ENCODE measurements at regions not wholly inside any gene's neighbourhood (a gene's known extent, or its start where the extent isn't known, plus 50 kb on each side); places are given as distances from the start of the nearest gene placed in this dataset.
A peak's percentile ranks its signal among the peaks of the same experiment; 100 is the strongest.

DNA sequence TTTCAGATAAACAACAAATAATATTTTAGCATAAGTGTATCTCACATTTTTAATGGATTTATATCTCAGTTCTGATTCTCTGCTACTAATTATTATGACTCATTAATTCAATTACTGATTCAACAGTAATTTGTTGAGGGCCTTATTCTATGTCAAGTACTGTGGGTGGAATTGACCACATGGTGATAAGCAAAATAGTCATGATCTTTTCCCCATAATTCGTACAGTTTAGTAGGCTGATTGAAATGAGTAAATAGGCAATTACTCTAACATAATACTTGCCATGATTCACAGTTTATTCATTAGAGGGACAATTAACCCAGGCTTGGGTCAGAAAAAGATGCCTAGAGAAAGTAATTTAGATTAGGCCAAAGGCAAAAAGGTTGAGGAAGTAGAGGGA, 60.9 kb upstream of the SLC4A7 start:
- peak overlapping the region; percentile 35 for H3K27ac ChIP-seq
- peaks cover 17% of the 10 kb centered on the region for H3K4me1 ChIP-seq (replicated peaks)
- no peaks in the 10 kb centered on the region for H3K36me3 ChIP-seq
- no peaks in the 10 kb centered on the region for H3K27me3 ChIP-seq (replicated peaks)
- no peaks in the 10 kb centered on the region for H3K9me3 ChIP-seq (replicated peaks)
- no peak overlapping the region for H3K4me3 ChIP-seq
- no peak for DNase-seq (ENCODE audit: low read depth in 1 of 2, low spot score in 2 of 2)

DNA sequence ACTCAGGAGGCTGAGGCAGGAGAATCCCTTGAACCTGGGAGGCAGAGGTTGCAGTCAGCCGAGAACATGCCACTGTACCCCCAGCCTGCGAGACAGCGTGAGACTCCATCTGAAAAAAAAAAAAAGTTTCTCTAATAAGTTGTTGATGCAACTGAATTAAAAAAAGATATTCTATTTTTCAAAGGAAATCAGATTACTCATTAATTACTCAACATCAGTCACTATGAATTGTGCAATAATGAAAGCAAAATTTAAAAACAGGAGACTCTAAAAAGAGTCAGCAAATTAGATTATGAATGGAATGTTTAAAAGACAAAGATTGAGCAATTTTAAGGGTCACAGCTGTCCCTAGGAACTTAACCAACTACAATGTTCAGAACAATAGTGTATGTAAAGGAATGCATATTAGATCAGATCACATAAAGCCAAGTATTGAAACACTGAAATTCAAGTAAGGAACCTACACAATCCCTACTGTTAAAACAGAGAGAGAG, 60.2 kb upstream of the SLC4A7 start:
- peaks cover 17% of the 10 kb centered on the region for H3K4me1 ChIP-seq (replicated peaks)
- H3K9me3 ChIP-seq (replicated peaks), result no peaks in the 10 kb centered on the region
- peak overlapping the region; percentile 35 for H3K27ac ChIP-seq
- H3K36me3 ChIP-seq, result no peaks in the 10 kb centered on the region
- DNase-seq (ENCODE audit: low read depth in 1 of 2, low spot score in 2 of 2), result peak in 1 of 2 experiments; percentile 30
- no peaks in the 10 kb centered on the region for H3K27me3 ChIP-seq (replicated peaks)
- no peak overlapping the region for H3K4me3 ChIP-seq

DNA sequence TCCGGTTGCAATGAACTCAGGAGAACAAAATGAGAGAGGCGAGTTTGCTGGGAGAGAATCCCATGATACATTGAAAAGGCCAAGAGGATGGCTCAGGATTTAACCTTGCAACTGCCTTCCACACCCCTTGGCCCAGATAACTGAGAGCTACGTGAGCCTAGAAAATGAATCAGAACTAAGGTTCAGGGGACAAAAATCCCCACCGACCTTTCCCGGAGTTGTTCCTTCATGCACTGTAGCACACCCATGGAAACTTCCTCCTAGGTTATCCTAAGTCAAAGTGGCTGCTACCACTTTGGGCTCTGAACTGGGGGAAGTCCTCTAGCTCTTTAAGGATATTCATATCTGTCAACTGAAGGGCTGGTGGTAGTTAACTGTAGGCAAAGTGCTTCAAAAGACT, 58.3 kb upstream of the SLC4A7 start:
- Histone ChIP-seq H3K4me1 (replicated peaks) (peaks cover 17% of the 10 kb centered on the region), H3K4me3 (no peak overlapping the region), H3K27me3 (replicated peaks) (no peaks in the 10 kb centered on the region), H3K27ac (no peak overlapping the region), H3K9me3 (replicated peaks) (no peaks in the 10 kb centered on the region), H3K36me3 (no peaks in the 10 kb centered on the region)
- no peak for DNase-seq (ENCODE audit: low read depth in 1 of 2, low spot score in 2 of 2)

DNA sequence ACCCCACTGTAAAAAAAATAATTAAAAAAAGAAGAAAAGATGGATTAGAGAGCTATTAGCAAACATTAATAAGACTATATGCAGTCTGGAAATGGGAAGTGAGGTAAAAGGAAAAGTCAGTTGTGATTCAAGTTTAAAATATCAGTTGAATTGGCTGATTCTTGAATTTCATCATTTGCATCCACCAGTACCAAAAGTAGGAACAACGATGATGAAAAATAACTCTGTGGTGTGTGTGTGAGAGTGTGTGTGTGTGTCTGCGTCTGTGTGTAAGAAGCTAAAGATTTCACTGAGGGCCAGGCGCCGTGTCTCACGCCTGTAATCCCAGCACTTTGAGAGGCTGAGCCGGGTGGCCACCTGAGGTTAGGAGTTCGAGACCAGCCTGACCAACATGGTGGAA, 56.0 kb upstream of the SLC4A7 start:
- Histone ChIP-seq H3K4me1 (replicated peaks) (peaks cover 27% of the 10 kb centered on the region), H3K27ac (no peak overlapping the region), H3K4me3 (no peak overlapping the region), H3K27me3 (replicated peaks) (no peaks in the 10 kb centered on the region), H3K9me3 (replicated peaks) (no peaks in the 10 kb centered on the region), H3K36me3 (no peaks in the 10 kb centered on the region)
- no peak for DNase-seq (ENCODE audit: low read depth in 1 of 2, low spot score in 2 of 2)

DNA sequence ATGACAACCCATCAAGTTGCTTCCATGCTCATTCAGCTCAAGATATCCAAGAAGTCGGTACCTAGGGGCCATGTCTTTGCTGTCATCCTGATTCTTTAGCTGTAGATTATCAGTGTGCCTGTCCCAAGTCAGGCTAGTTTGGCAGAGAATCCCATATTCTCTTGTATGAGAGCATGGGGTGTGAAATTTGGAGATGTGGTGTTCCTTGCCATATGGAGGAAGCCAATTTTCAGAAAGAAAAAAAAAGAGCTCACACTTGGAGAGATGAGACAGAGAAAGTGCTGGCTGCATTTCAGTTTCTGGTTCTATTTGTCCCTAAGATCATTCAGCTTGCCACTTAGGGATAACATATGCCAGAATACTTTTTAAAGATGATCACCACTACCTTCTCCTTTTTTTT, 52.3 kb upstream of the SLC4A7 start:
- H3K36me3 ChIP-seq, result no peaks in the 10 kb centered on the region
- DNase-seq (ENCODE audit: low read depth in 1 of 2, low spot score in 2 of 2), result no peak
- no peak overlapping the region for H3K4me3 ChIP-seq
- H3K4me1 ChIP-seq (replicated peaks), result peaks cover 43% of the 10 kb centered on the region
- no peaks in the 10 kb centered on the region for H3K27me3 ChIP-seq (replicated peaks)
- peak overlapping the region; percentile 91 for H3K27ac ChIP-seq
- no peaks in the 10 kb centered on the region for H3K9me3 ChIP-seq (replicated peaks)

- DNase-seq (ENCODE audit: low read depth in 1 of 2, low spot score in 2 of 2), result peak; percentile 42 to 69
- Histone ChIP-seq H3K9me3 (replicated peaks) (no peaks in the 10 kb centered on the region), H3K27ac (peak overlapping the region; percentile 91), H3K4me1 (replicated peaks) (peaks cover 43% of the 10 kb centered on the region), H3K27me3 (replicated peaks) (no peaks in the 10 kb centered on the region), H3K36me3 (no peaks in the 10 kb centered on the region), H3K4me3 (no peak overlapping the region)
Observed at GRCh38 chr3:27535809-27536392, 51.7 kb upstream of the SLC4A7 start.

DNA sequence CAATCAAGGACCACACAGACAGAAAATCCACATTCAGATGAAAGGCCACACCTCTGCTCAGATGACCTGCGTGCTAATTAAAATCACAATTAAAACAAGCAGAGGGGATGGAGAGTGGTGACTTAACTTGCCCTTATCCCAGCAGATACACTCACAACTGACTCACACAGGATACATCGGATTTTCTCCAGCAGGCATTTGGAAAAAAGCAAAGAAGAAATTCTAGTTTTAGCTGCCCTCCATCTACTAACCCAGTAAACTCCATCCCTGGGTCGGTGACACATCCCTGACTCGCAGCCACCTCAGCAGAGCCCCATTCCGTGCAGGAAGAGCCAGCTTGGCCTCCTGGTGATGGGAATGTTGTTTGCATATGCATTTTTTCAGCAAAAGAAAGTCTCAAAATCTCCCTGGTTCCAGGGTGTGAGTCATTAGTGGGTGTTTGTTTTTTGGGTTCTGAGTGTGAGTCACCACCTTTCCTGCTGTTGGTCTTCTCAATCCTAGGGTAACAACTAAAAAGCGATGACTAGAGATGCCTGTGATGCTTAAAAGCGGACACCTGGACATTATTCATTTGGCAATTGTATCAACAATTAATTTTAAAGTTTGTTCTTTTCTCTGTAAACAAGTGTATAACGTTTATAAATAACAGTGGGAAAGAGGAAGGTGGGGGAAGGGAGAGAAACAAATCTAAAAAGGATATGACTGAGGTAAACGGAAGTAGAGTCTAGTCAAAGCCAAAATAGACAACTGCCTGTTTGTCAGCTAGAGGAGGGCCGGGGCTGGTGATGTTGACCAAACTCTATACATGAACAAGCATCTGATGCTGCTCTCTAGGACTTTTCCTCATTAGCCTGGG, 49.8 kb upstream of the SLC4A7 start:
- Histone ChIP-seq H3K4me3 (no peak overlapping the region), H3K27me3 (replicated peaks) (no peaks in the 10 kb centered on the region), H3K9me3 (replicated peaks) (no peaks in the 10 kb centered on the region), H3K4me1 (replicated peaks) (peaks cover 43% of the 10 kb centered on the region), H3K27ac (peak overlapping the region; percentile 91), H3K36me3 (no peaks in the 10 kb centered on the region)
- DNase-seq (ENCODE audit: low read depth in 1 of 2, low spot score in 2 of 2), result peak; percentile 96 to 99
